ENCODE measurements at regions not wholly inside any gene's neighbourhood (a gene's known extent, or its start where the extent isn't known, plus 50 kb on each side); places are given as distances from the start of the nearest gene placed in this dataset.

- ChIA-PET POLR2A (no interaction called here), CTCF (ENCODE audit: low intra/inter-chr PET ratio, low total read pairs) (no interaction called here)
- intact Hi-C loops (cut with micrococcal nuclease; ENCODE audit: unreplicated experiment), result no loop called here
- H3K27me3 ChIP-seq (ENCODE audit: control insufficient read depth in 1 of 2, insufficient read depth in 2 of 2, low read length in 2 of 2), result no peaks in the 10 kb centered on the region
- no peaks in the 10 kb centered on the region for H4K20me1 ChIP-seq (ENCODE audit: insufficient read depth, low read length)
- peaks cover 6% of the 10 kb centered on the region; the same call in 1 of the 2 replicates for H3K4me1 ChIP-seq (ENCODE audit: insufficient read depth, low read length)
- ATAC-seq (no peak), DNase-seq (ENCODE audit: low spot score) (no peak), FAIRE-seq (no peak)
- H3K9me3 ChIP-seq (ENCODE audit: low read length), result no peaks in the 10 kb centered on the region
- no TSS peak for BruUV-seq (replicated peaks)
- H3K36me3 ChIP-seq (replicated peaks in 1 of 2; ENCODE audit: control insufficient read depth in 1 of 2, insufficient read depth in 2 of 2, low read length in 2 of 2), result no peaks in the 10 kb centered on the region
- no peak overlapping the region for H3K27ac ChIP-seq (ENCODE audit: extremely low read length, insufficient read depth, low read length)
- in situ Hi-C loops (cut with HindIII; ENCODE audit: extremely low pct_ligation_motif_present, low pct_unique_long_range_greater_than_20kb), result no loop called here
- H3K4me2 ChIP-seq (ENCODE audit: low read depth, low read length), result no peak overlapping the region
- H2AFZ ChIP-seq (ENCODE audit: low read length), result no peak overlapping the region
- no peak overlapping the region for H3K4me3 ChIP-seq (replicated peaks in 1 of 3; ENCODE audit: insufficient read depth in 1 of 3, low read depth in 2 of 3, low read length in 3 of 3)
- no peak for TF ChIP-seq ZNF138 (CRISPR knock-in tag; IDR thresholded peaks at IDR 0.05; ENCODE audit: low read depth)
- TF ChIP-seq NFYC (CRISPR knock-in tag; IDR thresholded peaks at IDR 0.05), result no peak
- TF ChIP-seq, protein P1, sequence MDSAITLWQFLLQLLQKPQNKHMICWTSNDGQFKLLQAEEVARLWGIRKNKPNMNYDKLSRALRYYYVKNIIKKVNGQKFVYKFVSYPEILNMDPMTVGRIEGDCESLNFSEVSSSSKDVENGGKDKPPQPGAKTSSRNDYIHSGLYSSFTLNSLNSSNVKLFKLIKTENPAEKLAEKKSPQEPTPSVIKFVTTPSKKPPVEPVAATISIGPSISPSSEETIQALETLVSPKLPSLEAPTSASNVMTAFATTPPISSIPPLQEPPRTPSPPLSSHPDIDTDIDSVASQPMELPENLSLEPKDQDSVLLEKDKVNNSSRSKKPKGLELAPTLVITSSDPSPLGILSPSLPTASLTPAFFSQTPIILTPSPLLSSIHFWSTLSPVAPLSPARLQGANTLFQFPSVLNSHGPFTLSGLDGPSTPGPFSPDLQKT (CRISPR knock-in tag; IDR thresholded peaks at IDR 0.05; ENCODE audit: borderline replicate concordance), result no peak
- no peak for TF ChIP-seq GATA4 (IDR thresholded peaks at IDR 0.05; ENCODE audit: borderline replicate concordance, low read depth)
- TF ChIP-seq, protein P2, sequence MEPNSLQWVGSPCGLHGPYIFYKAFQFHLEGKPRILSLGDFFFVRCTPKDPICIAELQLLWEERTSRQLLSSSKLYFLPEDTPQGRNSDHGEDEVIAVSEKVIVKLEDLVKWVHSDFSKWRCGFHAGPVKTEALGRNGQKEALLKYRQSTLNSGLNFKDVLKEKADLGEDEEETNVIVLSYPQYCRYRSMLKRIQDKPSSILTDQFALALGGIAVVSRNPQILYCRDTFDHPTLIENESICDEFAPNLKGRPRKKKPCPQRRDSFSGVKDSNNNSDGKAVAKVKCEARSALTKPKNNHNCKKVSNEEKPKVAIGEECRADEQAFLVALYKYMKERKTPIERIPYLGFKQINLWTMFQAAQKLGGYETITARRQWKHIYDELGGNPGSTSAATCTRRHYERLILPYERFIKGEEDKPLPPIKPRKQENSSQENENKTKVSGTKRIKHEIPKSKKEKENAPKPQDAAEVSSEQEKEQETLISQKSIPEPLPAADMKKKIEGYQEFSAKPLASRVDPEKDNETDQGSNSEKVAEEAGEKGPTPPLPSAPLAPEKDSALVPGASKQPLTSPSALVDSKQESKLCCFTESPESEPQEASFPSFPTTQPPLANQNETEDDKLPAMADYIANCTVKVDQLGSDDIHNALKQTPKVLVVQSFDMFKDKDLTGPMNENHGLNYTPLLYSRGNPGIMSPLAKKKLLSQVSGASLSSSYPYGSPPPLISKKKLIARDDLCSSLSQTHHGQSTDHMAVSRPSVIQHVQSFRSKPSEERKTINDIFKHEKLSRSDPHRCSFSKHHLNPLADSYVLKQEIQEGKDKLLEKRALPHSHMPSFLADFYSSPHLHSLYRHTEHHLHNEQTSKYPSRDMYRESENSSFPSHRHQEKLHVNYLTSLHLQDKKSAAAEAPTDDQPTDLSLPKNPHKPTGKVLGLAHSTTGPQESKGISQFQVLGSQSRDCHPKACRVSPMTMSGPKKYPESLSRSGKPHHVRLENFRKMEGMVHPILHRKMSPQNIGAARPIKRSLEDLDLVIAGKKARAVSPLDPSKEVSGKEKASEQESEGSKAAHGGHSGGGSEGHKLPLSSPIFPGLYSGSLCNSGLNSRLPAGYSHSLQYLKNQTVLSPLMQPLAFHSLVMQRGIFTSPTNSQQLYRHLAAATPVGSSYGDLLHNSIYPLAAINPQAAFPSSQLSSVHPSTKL (CRISPR knock-in tag; IDR thresholded peaks at IDR 0.05), result no peak
- no peak for TF ChIP-seq TEAD2 (CRISPR knock-in tag; IDR thresholded peaks at IDR 0.05)
- no peak for TF ChIP-seq KLF12 (CRISPR knock-in tag; IDR thresholded peaks at IDR 0.05; ENCODE audit: borderline replicate concordance)
- TF ChIP-seq ZBTB7A (CRISPR knock-in tag; IDR thresholded peaks at IDR 0.05), result no peak
- TF ChIP-seq ZFP82 (CRISPR knock-in tag; IDR thresholded peaks at IDR 0.05; ENCODE audit: borderline replicate concordance), result no peak
- no peak for TF ChIP-seq ZBTB43 (CRISPR knock-in tag; conservative IDR thresholded peaks at IDR 0.05)
- TF ChIP-seq HNRNPL (IDR thresholded peaks at IDR 0.05; ENCODE audit: low read depth, low read length), result no peak
- no peak for TF ChIP-seq ZNF329 (CRISPR knock-in tag; IDR thresholded peaks at IDR 0.05; ENCODE audit: low read depth)
- 5% methylated on average over 1 of the region's 1 CpG for WGBS (ENCODE audit: low lambda C conversion rate)
- no peak overlapping the region for H3K9ac ChIP-seq (ENCODE audit: insufficient read depth, low read depth, low read length)
- H3K79me2 ChIP-seq (ENCODE audit: insufficient read depth, low read length), result no peaks in the 10 kb centered on the region
Observed at GRCh38 chr10:6356280-6356793, 153.6 kb downstream of the PFKFB3 start.
